ENCODE measurements at regions not wholly inside any gene's neighbourhood (a gene's known extent, or its start where the extent isn't known, plus 50 kb on each side); places are given as distances from the start of the nearest gene placed in this dataset.
A peak's percentile ranks its signal among the peaks of the same experiment; 100 is the strongest.

DNA sequence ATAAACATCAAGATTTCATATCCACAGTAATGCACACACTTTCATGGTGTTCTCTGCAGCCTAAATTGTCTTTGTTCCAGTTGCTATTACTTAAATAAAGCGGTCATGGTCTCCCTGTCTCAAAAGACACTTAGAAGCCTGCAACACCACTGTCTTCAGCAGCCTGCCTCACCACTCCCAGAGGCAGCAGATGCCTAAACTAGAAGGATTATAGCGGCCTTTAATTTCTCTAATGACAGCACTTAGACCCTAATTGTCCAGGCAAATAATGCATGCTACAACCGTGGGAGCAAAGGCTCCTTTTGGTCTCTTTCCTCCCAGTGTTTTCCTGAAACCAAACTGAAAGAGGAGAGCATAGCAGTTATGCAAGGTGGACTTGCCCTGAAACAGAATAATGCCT lies 248.8 kb upstream of the SLC39A10 start (continued):
- TF ChIP-seq, protein P1, sequence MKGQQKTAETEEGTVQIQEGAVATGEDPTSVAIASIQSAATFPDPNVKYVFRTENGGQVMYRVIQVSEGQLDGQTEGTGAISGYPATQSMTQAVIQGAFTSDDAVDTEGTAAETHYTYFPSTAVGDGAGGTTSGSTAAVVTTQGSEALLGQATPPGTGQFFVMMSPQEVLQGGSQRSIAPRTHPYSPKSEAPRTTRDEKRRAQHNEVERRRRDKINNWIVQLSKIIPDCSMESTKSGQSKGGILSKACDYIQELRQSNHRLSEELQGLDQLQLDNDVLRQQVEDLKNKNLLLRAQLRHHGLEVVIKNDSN (IDR thresholded peaks at IDR 0.05; ENCODE audit: borderline replicate concordance, low read depth), result no peak
- TF ChIP-seq SIN3A (IDR thresholded peaks at IDR 0.05; ENCODE audit: borderline replicate concordance, low read depth, low read length), result no peak

DNA sequence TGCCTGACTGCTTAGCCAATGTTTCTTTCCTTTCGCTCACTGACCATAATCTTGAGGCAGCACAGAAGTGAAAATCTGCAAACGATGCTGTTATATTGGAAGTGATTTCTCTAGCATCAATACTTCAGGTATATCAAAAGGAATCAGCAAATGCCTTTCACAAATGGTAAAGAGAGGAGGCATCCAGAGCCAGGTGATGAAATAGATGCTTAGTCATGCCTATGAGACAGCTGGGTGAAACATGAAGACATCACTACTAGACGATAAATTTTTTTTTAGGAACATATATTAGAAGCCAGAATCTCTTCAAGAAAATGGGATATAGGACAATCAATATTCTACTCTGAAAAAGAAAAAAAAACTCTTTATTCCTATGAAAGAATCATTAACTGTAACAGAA lies 249.2 kb upstream of the SLC39A10 start:
- TF ChIP-seq CHD2 (IDR thresholded peaks at IDR 0.05; ENCODE audit: low read length, partially characterized antibody), result no peak
- TF ChIP-seq GABPA (IDR thresholded peaks at IDR 0.05; ENCODE audit: low read depth), result no peak
- TF ChIP-seq, protein P2, sequence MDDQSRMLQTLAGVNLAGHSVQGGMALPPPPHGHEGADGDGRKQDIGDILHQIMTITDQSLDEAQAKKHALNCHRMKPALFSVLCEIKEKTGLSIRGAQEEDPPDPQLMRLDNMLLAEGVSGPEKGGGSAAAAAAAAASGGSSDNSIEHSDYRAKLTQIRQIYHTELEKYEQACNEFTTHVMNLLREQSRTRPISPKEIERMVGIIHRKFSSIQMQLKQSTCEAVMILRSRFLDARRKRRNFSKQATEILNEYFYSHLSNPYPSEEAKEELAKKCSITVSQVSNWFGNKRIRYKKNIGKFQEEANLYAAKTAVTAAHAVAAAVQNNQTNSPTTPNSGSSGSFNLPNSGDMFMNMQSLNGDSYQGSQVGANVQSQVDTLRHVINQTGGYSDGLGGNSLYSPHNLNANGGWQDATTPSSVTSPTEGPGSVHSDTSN (IDR thresholded peaks at IDR 0.05), result no peak
- TF ChIP-seq JUND (IDR thresholded peaks at IDR 0.05), result no peak
- TF ChIP-seq NRF1 (IDR thresholded peaks at IDR 0.05; ENCODE audit: low read depth, low read length), result no peak
- no peak for TF ChIP-seq TAF1 (IDR thresholded peaks at IDR 0.05; ENCODE audit: borderline replicate concordance, low read depth, low read length)
- no peak for TF ChIP-seq NFIC (IDR thresholded peaks at IDR 0.05; ENCODE audit: borderline replicate concordance)
- TF ChIP-seq TEAD4 (IDR thresholded peaks at IDR 0.05; ENCODE audit: borderline replicate concordance, insufficient read depth), result no peak
- TF ChIP-seq MEF2A (IDR thresholded peaks at IDR 0.05; ENCODE audit: borderline replicate concordance, low read depth), result no peak
- no peak for TF ChIP-seq TCF12 (IDR thresholded peaks at IDR 0.05)
- TF ChIP-seq, protein P1 (IDR thresholded peaks at IDR 0.05; ENCODE audit: borderline replicate concordance, low read depth), result no peak
- ChIA-PET POLR2A (no interaction called here), CTCF (interaction anchor here (0.7 to 1.4 kb wide), 2 partner anchors 17 to 21 kb away, joined by 3 read pairs; no protein-coding TSS in a partner anchor)
- no peaks in the 10 kb centered on the region for H3K79me2 ChIP-seq (ENCODE audit: insufficient read depth)
- no peaks in the 10 kb centered on the region for H3F3A ChIP-seq (replicated peaks; ENCODE audit: insufficient read depth)
- no peak overlapping the region for H3K9ac ChIP-seq
- no peaks in the 10 kb centered on the region for H3K27me3 ChIP-seq (ENCODE audit: insufficient read depth)
- peaks cover 0 to 4% of the 10 kb centered on the region in 2 experiments; a peak in 2 of 4 replicates for H3K4me1 ChIP-seq (ENCODE audit: control insufficient read depth in 1 of 2, insufficient read depth in 2 of 2, low read depth in 1 of 2, low read length in 1 of 2)
- no peak overlapping the region for H3K4me2 ChIP-seq
- no peak overlapping the region for H3K27ac ChIP-seq (ENCODE audit: low read depth in 2 of 2, low read length in 1 of 2)
- DNase-seq, result no peak
- H3K9me2 ChIP-seq, result no peaks in the 10 kb centered on the region
- H3K9me3 ChIP-seq, result no peaks in the 10 kb centered on the region
- WGBS (ENCODE audit: low lambda C conversion rate), result 79% methylated on average over 3 of the region's 3 CpGs
- no peak overlapping the region for H2AFZ ChIP-seq (ENCODE audit: low read depth)
- no peaks in the 10 kb centered on the region for H3K36me3 ChIP-seq (replicated peaks in 1 of 2; ENCODE audit: control insufficient read depth in 1 of 2, insufficient read depth in 2 of 2, low read length in 1 of 2)
- no peaks in the 10 kb centered on the region for H4K20me1 ChIP-seq (ENCODE audit: insufficient read depth)
- H3K4me3 ChIP-seq (ENCODE audit: low read depth in 2 of 2, low read length in 1 of 2), result no peak overlapping the region

DNA sequence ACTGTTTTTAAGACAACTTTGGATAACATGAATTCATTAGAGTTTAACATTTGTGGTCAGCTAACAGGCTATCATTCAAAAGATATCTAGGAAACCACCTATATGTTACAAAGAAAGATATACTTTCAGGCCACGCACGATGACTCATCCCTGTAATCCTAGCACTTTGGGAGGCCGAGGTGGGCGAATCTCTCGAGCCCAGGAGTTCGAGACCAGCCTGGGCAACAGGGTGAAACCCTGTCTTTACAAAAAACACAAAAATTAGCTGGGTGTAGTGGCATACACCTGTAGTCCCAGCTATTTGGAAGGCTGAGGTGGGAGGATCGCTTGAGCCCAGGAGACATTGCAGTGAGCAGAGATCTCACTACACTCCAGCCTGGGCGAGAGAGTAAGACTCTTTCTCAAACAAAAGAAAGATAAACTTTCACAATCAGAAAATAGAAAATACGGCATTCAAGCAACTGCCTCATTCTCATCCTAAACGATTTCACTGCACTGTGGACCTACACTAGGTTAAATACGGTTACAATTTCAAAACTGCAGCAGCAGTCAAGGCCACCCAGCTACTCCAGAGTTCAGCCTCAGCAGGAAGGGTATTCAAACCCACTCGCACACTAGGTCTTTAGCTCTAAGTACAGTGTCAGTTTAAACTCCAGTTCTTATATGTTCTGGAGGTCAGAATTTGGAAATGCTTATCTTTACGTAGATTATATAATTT lies 250.0 kb upstream of the SLC39A10 start:
- Histone ChIP-seq H3K4me2 (no peak overlapping the region), H3K9me3 (no peaks in the 10 kb centered on the region), H3K27ac (ENCODE audit: low read depth in 2 of 2, low read length in 1 of 2) (no peak overlapping the region), H3K4me3 (ENCODE audit: low read depth in 2 of 2, low read length in 1 of 2) (no peak overlapping the region), H3K79me2 (ENCODE audit: insufficient read depth) (no peaks in the 10 kb centered on the region), H2AFZ (ENCODE audit: low read depth) (peak overlapping the region; percentile 29; the same call in 1 of the 2 replicates), H3K27me3 (ENCODE audit: insufficient read depth) (no peaks in the 10 kb centered on the region), H3K36me3 (replicated peaks in 1 of 2; ENCODE audit: control insufficient read depth in 1 of 2, insufficient read depth in 2 of 2, low read length in 1 of 2) (no peaks in the 10 kb centered on the region), H3K9me2 (no peaks in the 10 kb centered on the region), H3K9ac (no peak overlapping the region), H4K20me1 (ENCODE audit: insufficient read depth) (no peaks in the 10 kb centered on the region), H3K4me1 (ENCODE audit: control insufficient read depth in 1 of 2, insufficient read depth in 2 of 2, low read depth in 1 of 2, low read length in 1 of 2) (peaks cover 0 to 4% of the 10 kb centered on the region in 2 experiments; a peak in 2 of 4 replicates), H3F3A (replicated peaks; ENCODE audit: insufficient read depth) (no peaks in the 10 kb centered on the region)
- CTCF ChIA-PET, result interaction anchor here (0.7 to 1.4 kb wide), 2 partner anchors 17 to 20 kb away, joined by 3 read pairs; no protein-coding TSS in a partner anchor
- TF ChIP-seq REST (IDR thresholded peaks at IDR 0.05; ENCODE audit: low read depth, low read length) (no peak), NFIC (IDR thresholded peaks at IDR 0.05; ENCODE audit: borderline replicate concordance) (no peak), SMC3 (IDR thresholded peaks at IDR 0.05; ENCODE audit: low read depth, low read length) (no peak), RAD21 (IDR thresholded peaks at IDR 0.05; ENCODE audit: low read length) (no peak)
- no peak for DNase-seq
- POLR2A ChIA-PET, result no interaction called here
- 89% methylated on average over 13 of the region's 13 CpGs for WGBS (ENCODE audit: low lambda C conversion rate)
